H9 (cell line): ENCODE measurements at regions not wholly inside any gene's neighbourhood (a gene's known extent, or its start where the extent isn't known, plus 50 kb on each side); places are given as distances from the start of the nearest gene placed in this dataset.

Source experiments
- DNase-seq: peaks from one replicate; pipeline ENCODE4 v3.0.0-alpha.2; 2017
- H2AFZ ChIP-seq: one replicate; pipeline ENCODE4 v1.6.1; 2013; ENCODE audit warnings: mild to moderate bottlenecking, low read length, control low read depth, moderate library complexity
- H2AK5ac ChIP-seq: 2 replicates; pipeline ENCODE4 v1.6.1; 2013; ENCODE audit warnings: low read length, control low read depth, mixed read lengths; ENCODE audit not compliant: insufficient read length
- H2BK120ac ChIP-seq: one replicate; pipeline ENCODE4 v1.6.1; 2013; ENCODE audit warnings: low read depth, mild to moderate bottlenecking, low read length, control low read depth, inconsistent platforms; ENCODE audit not compliant: poor library complexity, severe bottlenecking
- H2BK12ac ChIP-seq: 2 replicates; pipeline ENCODE4 v1.6.1; 2013; ENCODE audit warnings: low read length, control low read depth, mixed read lengths, low read depth; ENCODE audit not compliant: insufficient read length
- H2BK15ac ChIP-seq: 2 replicates; pipeline ENCODE4 v1.6.1; 2013; ENCODE audit warnings: low read depth, low read length, control low read depth
- H2BK20ac ChIP-seq: one replicate; pipeline ENCODE4 v1.6.1; 2013; ENCODE audit warnings: low read depth, mild to moderate bottlenecking, low read length, control low read depth, inconsistent platforms; ENCODE audit not compliant: poor library complexity, severe bottlenecking
- H2BK5ac ChIP-seq: 2 replicates; pipeline ENCODE4 v1.6.1; 2013; ENCODE audit warnings: low read length, control low read depth, mixed read lengths; ENCODE audit not compliant: insufficient read length
- H3K14ac ChIP-seq: 2 replicates; pipeline ENCODE4 v1.6.1; 2013; ENCODE audit warnings: low read length, control low read depth; ENCODE audit not compliant: insufficient read depth
- H3K18ac ChIP-seq: 2 replicates; pipeline ENCODE4 v1.6.1; 2013; ENCODE audit warnings: low read depth, mild to moderate bottlenecking, mixed read lengths, low read length, control low read depth; ENCODE audit not compliant: insufficient read length
- H3K23ac ChIP-seq: 2 replicates; pipeline ENCODE4 v1.6.1; 2013; ENCODE audit warnings: low read length, control low read depth, mixed read lengths, low read depth; ENCODE audit not compliant: insufficient read length
- H3K23me2 ChIP-seq: 2 replicates; pipeline ENCODE4 v1.6.1; 2013; ENCODE audit warnings: low read depth, mild to moderate bottlenecking, mixed read lengths, low read length, control low read depth; ENCODE audit not compliant: insufficient read length, poor library complexity, severe bottlenecking
- H3K27ac ChIP-seq: 2 replicates; pipeline ENCODE4 v1.5.1; 2013; ENCODE audit warnings: low read length, control low read depth, mixed read lengths, low read depth; ENCODE audit not compliant: insufficient read length
- H3K27me3 ChIP-seq: 2 replicates; pipeline ENCODE4 v1.6.1; 2013; ENCODE audit warnings: low read length, control low read depth, inconsistent platforms; ENCODE audit not compliant: insufficient read depth
- H3K4ac ChIP-seq: 2 replicates; pipeline ENCODE4 v1.6.1; 2013; ENCODE audit warnings: low read depth, mild to moderate bottlenecking, control low read depth, inconsistent platforms, low read length, moderate library complexity
- H3K4me1 ChIP-seq: 2 replicates; pipeline ENCODE4 v1.6.1; 2013; ENCODE audit warnings: low read length, control low read depth, inconsistent platforms; ENCODE audit not compliant: insufficient read depth
- H3K4me2 ChIP-seq: 2 replicates; pipeline ENCODE4 v1.6.1; 2013; ENCODE audit warnings: low read length, control low read depth, mixed read lengths; ENCODE audit not compliant: insufficient read length, insufficient read depth
- H3K56ac ChIP-seq: 2 replicates; pipeline ENCODE4 v1.6.1; 2013; ENCODE audit warnings: low read depth, mild to moderate bottlenecking, mixed read lengths, low read length, control low read depth; ENCODE audit not compliant: insufficient read length
- H3K79me1 ChIP-seq: 2 replicates; pipeline ENCODE4 v1.6.1; 2013; ENCODE audit warnings: low read depth, mild to moderate bottlenecking, moderate library complexity, low read length, control low read depth, inconsistent platforms; ENCODE audit not compliant: insufficient read depth, poor library complexity, severe bottlenecking
- H3K79me2 ChIP-seq: 2 replicates; pipeline ENCODE4 v1.6.1; 2013; ENCODE audit warnings: low read length, control low read depth, inconsistent platforms; ENCODE audit not compliant: insufficient read depth
- H3K9ac ChIP-seq: 2 replicates; pipeline ENCODE4 v1.6.1; 2013; ENCODE audit warnings: low read length, control low read depth, mixed read lengths; ENCODE audit not compliant: insufficient read length; ENCODE audit errors: extremely low read depth
- H3K9me3 ChIP-seq: one replicate; pipeline ENCODE4 v1.6.1; 2013; ENCODE audit warnings: low read depth, low read length, inconsistent platforms; ENCODE audit not compliant: control insufficient read depth
- H3T11ph ChIP-seq: one replicate; pipeline ENCODE4 v1.6.1; 2013; ENCODE audit warnings: mild to moderate bottlenecking, low read length, control low read depth, inconsistent platforms
- H4K20me1 ChIP-seq: one replicate; pipeline ENCODE4 v1.6.1; 2013; ENCODE audit not compliant: control insufficient read depth, insufficient read length, insufficient read depth
- H4K5ac ChIP-seq: 2 replicates; pipeline ENCODE4 v1.6.1; 2013; ENCODE audit warnings: low read depth, mild to moderate bottlenecking, mixed read lengths, low read length, control low read depth; ENCODE audit not compliant: insufficient read length
- H4K8ac ChIP-seq: replicated peaks from 2 replicates; pipeline ENCODE4 v1.6.1; 2013; ENCODE audit warnings: low read length, control low read depth, mixed read lengths, low read depth; ENCODE audit not compliant: insufficient read length
- H4K91ac ChIP-seq: 2 replicates; pipeline ENCODE4 v1.6.1; 2013; ENCODE audit warnings: low read depth, mild to moderate bottlenecking, moderate library complexity, mixed read lengths, low read length, control low read depth; ENCODE audit not compliant: insufficient read length
- H3K27ac Mint-ChIP-seq, 3 experiments: 2 replicates in 2 of 3; 3 replicates in 1 of 3; pipeline ENCODE4 v1.8.0; 2020 to 2021; ENCODE audit warnings: mixed read lengths in 3 of 3, mild to moderate bottlenecking in 1 of 3, moderate library complexity in 1 of 3
- H3K27me3 Mint-ChIP-seq: 2 replicates; pipeline ENCODE4 v1.8.0; 2021; ENCODE audit warnings: low read depth, mild to moderate bottlenecking, moderate library complexity, mixed read lengths
- H3K36me3 Mint-ChIP-seq, 3 experiments: 2 replicates in 2 of 3; 3 replicates in 1 of 3; pipeline ENCODE4 v1.8.0; 2020 to 2021; ENCODE audit warnings: low read depth in 3 of 3, mixed read lengths in 3 of 3; ENCODE audit not compliant: insufficient read depth in 1 of 3
- H3K4me1 Mint-ChIP-seq, 2 experiments: 2 replicates each; pipeline ENCODE4 v1.8.0; 2020; ENCODE audit warnings: mixed read lengths in 2 of 2
- H3K4me3 Mint-ChIP-seq, 2 experiments: 2 replicates in 1 of 2; 3 replicates in 1 of 2; pipeline ENCODE4 v1.8.0; 2020 to 2021; ENCODE audit warnings: mild to moderate bottlenecking in 2 of 2, mixed read lengths in 2 of 2, moderate library complexity in 1 of 2
- H3K9me3 Mint-ChIP-seq, 2 experiments: 2 replicates in 1 of 2; 3 replicates in 1 of 2; pipeline ENCODE4 v1.8.0; 2020; ENCODE audit warnings: mild to moderate bottlenecking in 2 of 2, mixed read lengths in 2 of 2, moderate library complexity in 1 of 2
- WGBS: extraction: QIAGEN DNeasy Blood & Tissue Kit; methylation state at CpG from one replicate; pipeline ENCODE4 v1.1.7; 2013; ENCODE audit warnings: missing lambda C conversion rate, low lambda C conversion rate, mixed read lengths; ENCODE audit not compliant: insufficient read length; ENCODE audit errors: extremely low coverage; 5-methylcytosine and 5-hydroxymethylcytosine counted together
- TF ChIP-seq, protein P1 (sequence below): fragments of 200-600 bp; sonication (generic); conservative IDR thresholded peaks from 3 replicates; pipeline ENCODE4 v1.8.0; 2021; ENCODE audit warnings: antibody characterized with exemption, mild to moderate bottlenecking

DNA sequence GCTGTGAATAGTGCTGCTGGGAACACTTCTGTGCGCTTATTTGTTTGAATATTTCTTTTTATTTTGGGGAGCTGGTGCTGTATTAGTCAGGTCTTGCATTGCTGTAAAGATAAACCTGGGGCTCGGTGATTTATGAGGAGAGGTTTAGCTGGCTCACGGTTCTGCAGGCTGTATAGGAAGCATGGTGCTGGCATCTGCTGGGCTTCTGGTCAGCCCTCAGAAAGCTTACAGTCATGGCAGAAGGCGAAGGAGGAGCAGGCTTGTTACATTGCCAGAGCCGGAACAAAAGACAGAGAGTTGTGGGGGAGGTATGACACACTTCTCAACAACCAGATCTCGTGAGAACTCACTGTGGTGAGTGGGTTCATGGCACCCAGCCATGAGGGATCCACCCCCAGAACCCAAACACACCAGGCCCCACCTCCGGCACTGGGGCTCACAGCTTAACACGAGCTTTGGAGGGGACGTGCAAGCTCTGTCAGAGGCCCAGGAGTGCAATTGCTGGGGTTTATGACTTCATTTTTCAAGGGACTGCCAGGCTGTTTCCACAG is 68.8 kb upstream of the GATA5 start:
- peaks cover 22% of the 10 kb centered on the region for H3K27me3 Mint-ChIP-seq
- Histone ChIP-seq H3K79me2 (no peaks in the 10 kb centered on the region), H4K5ac (no peak overlapping the region), H4K91ac (no peak overlapping the region), H3K27me3 (no peaks in the 10 kb centered on the region), H2BK20ac (no peak overlapping the region), H3K4me2 (no peak overlapping the region), H2AK5ac (no peak overlapping the region), H2AFZ (no peak overlapping the region), H3K23me2 (no peaks in the 10 kb centered on the region), H3K4me1 (no peaks in the 10 kb centered on the region; the same call in 1 of the 2 replicates), H3K9ac (no peak overlapping the region), H2BK5ac (no peak overlapping the region), H2BK12ac (no peak overlapping the region), H3K9me3 (no peaks in the 10 kb centered on the region), H3K79me1 (no peaks in the 10 kb centered on the region), H3K4ac (no peak overlapping the region), H3K56ac (no peak overlapping the region), H4K20me1 (no peaks in the 10 kb centered on the region), H2BK15ac (no peak overlapping the region), H3K23ac (no peak overlapping the region), H3K14ac (no peak overlapping the region), H2BK120ac (no peak overlapping the region), H3T11ph (no peak overlapping the region), H4K8ac (no peak overlapping the region), H3K18ac (no peak overlapping the region), H3K27ac (no peak overlapping the region)
- H3K4me3 Mint-ChIP-seq: no peak overlapping the region
- TF ChIP-seq, protein P1, sequence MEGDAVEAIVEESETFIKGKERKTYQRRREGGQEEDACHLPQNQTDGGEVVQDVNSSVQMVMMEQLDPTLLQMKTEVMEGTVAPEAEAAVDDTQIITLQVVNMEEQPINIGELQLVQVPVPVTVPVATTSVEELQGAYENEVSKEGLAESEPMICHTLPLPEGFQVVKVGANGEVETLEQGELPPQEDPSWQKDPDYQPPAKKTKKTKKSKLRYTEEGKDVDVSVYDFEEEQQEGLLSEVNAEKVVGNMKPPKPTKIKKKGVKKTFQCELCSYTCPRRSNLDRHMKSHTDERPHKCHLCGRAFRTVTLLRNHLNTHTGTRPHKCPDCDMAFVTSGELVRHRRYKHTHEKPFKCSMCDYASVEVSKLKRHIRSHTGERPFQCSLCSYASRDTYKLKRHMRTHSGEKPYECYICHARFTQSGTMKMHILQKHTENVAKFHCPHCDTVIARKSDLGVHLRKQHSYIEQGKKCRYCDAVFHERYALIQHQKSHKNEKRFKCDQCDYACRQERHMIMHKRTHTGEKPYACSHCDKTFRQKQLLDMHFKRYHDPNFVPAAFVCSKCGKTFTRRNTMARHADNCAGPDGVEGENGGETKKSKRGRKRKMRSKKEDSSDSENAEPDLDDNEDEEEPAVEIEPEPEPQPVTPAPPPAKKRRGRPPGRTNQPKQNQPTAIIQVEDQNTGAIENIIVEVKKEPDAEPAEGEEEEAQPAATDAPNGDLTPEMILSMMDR: no peak
- peaks cover 0 to 5% (median 0%) of the 10 kb centered on the region in 3 experiments; a peak in 1 of 7 replicates for H3K36me3 Mint-ChIP-seq
- H3K27ac Mint-ChIP-seq: no peak overlapping the region
- H3K9me3 Mint-ChIP-seq: peaks cover 3 to 5% of the 10 kb centered on the region in 2 experiments; a peak in 4 of 5 replicates
- H3K4me1 Mint-ChIP-seq: peaks cover 0 to 3% of the 10 kb centered on the region in 2 experiments; a peak in 1 of 4 replicates
- no CpG with 5 or more reads among the region's 9 CpGs for WGBS
- DNase-seq: no peak
